Neural progenitor cell (in vitro differentiated cells): ENCODE measurements at regions not wholly inside any gene's neighbourhood (a gene's known extent, or its start where the extent isn't known, plus 50 kb on each side); places are given as distances from the start of the nearest gene placed in this dataset.

Experiments
- EZH2 ChIP-seq: fragments of 200-600 bp; sonication (generic); IDR thresholded peaks from 2 replicates; pipeline ENCODE4 v1.6.1; 2017; ENCODE audit warnings: antibody characterized with exemption, mild to moderate bottlenecking, moderate library complexity
- TF ChIP-seq, protein P1 (sequence below): fragments of 200-600 bp; sonication (generic); IDR thresholded peaks from 2 replicates; pipeline ENCODE4 v1.5.1; 2017; ENCODE audit warnings: antibody characterized with exemption, mild to moderate bottlenecking

DNA sequence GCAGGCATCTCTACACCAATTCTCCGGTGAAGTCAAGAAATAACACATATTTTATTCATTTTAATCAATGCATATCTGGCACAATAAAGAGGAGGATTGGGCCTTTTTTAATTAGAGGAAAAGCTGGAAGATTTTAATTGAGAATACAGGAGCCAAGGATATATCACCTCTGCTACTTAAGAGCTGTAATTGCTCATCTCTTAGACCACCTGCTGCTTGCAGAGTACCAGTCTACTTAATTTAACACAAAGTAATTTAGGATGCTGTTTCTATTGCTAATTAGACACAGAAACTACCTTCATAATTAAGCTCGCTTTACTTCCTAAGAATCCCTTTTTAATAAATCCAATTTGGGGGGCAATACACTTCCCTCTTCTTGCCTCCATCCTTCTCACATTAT, 326.9 kb downstream of the TENT4A start:
- TF ChIP-seq, protein P1, sequence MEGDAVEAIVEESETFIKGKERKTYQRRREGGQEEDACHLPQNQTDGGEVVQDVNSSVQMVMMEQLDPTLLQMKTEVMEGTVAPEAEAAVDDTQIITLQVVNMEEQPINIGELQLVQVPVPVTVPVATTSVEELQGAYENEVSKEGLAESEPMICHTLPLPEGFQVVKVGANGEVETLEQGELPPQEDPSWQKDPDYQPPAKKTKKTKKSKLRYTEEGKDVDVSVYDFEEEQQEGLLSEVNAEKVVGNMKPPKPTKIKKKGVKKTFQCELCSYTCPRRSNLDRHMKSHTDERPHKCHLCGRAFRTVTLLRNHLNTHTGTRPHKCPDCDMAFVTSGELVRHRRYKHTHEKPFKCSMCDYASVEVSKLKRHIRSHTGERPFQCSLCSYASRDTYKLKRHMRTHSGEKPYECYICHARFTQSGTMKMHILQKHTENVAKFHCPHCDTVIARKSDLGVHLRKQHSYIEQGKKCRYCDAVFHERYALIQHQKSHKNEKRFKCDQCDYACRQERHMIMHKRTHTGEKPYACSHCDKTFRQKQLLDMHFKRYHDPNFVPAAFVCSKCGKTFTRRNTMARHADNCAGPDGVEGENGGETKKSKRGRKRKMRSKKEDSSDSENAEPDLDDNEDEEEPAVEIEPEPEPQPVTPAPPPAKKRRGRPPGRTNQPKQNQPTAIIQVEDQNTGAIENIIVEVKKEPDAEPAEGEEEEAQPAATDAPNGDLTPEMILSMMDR = no peak
- TF ChIP-seq EZH2 = no peak
